GM13976 (cell line): ENCODE measurements at regions not wholly inside any gene's neighbourhood (a gene's known extent, or its start where the extent isn't known, plus 50 kb on each side); places are given as distances from the start of the nearest gene placed in this dataset.
A peak's percentile ranks its signal among the peaks of the same experiment; 100 is the strongest.

Experiments
- DNase-seq: peaks from one replicate; pipeline ENCODE4 v3.0.0; 2012; ENCODE audit warnings: low spot score
- in situ Hi-C: fragments of 300-500 bp; cut with MboI; formaldehyde crosslinking; loops from one replicate; pipeline ENCODE4 v1.12.0; 2022; ENCODE audit warnings: low sequenced_read_pairs, mixed read lengths, inconsistent platforms; ENCODE audit not compliant: unreplicated experiment
- TF ChIP-seq, protein P1 (sequence below): IDR thresholded peaks from 2 replicates; pipeline ENCODE4 v1.5.1; 2012; ENCODE audit warnings: borderline replicate concordance, mild to moderate bottlenecking; ENCODE audit not compliant: insufficient read depth; ENCODE audit errors: extremely low read depth, missing control alignments, control extremely low read depth

GRCh38 chr3:56864090-56864489 is 62.3 kb upstream of the ARHGEF3 start:
- DNase-seq = no peak
- TF ChIP-seq, protein P1, sequence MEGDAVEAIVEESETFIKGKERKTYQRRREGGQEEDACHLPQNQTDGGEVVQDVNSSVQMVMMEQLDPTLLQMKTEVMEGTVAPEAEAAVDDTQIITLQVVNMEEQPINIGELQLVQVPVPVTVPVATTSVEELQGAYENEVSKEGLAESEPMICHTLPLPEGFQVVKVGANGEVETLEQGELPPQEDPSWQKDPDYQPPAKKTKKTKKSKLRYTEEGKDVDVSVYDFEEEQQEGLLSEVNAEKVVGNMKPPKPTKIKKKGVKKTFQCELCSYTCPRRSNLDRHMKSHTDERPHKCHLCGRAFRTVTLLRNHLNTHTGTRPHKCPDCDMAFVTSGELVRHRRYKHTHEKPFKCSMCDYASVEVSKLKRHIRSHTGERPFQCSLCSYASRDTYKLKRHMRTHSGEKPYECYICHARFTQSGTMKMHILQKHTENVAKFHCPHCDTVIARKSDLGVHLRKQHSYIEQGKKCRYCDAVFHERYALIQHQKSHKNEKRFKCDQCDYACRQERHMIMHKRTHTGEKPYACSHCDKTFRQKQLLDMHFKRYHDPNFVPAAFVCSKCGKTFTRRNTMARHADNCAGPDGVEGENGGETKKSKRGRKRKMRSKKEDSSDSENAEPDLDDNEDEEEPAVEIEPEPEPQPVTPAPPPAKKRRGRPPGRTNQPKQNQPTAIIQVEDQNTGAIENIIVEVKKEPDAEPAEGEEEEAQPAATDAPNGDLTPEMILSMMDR = no peak
- in situ Hi-C loops = no loop called here

- in situ Hi-C loops = no loop called here
- DNase-seq = peak; percentile 45
- TF ChIP-seq, protein P1 = no peak
Measured at GRCh38 chr3:56862352-56863062, 60.8 kb upstream of the ARHGEF3 start.

- TF ChIP-seq, protein P1 = no peak
- no peak for DNase-seq
- in situ Hi-C loops = no loop called here
Measured at GRCh38 chr3:56861511-56861910, 59.8 kb upstream of the ARHGEF3 start.

- no peak for DNase-seq
- in situ Hi-C loops = no loop called here
- TF ChIP-seq, protein P1 = no peak
Measured at GRCh38 chr3:56860939-56861338, 59.2 kb upstream of the ARHGEF3 start.

DNA sequence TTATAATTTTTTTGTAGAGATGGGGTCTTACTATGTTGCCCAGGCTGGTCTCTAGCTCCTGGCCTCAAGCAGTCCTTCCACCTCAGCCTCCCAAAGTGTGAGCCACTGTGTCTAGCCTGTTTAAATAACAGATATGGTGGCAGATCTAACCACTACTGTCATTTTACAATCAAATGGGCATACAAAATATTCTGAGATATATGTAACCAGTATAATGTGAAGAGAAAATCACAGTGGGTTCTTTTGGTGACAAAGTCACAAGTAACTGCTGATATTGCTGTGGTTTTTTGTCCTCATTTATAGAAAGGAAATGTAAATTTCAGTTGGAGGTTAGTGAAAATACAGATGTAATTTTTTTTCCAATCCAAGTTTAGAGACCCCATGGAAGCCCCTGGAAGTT is 58.6 kb upstream of the ARHGEF3 start:
- TF ChIP-seq, protein P1 = no peak
- DNase-seq = no peak
- in situ Hi-C loops = no loop called here

- in situ Hi-C loops = no loop called here
- TF ChIP-seq, protein P1 = no peak
- no peak for DNase-seq
Measured at GRCh38 chr3:56858331-56858730, 56.6 kb upstream of the ARHGEF3 start.
